Fibroblast of the aortic adventitia (primary cell): ENCODE measurements at regions not wholly inside any gene's neighbourhood (a gene's known extent, or its start where the extent isn't known, plus 50 kb on each side); places are given as distances from the start of the nearest gene placed in this dataset.
"Not testable (repeated sequence)": the region's sequence is repeated elsewhere in the genome, so short reads cannot be mapped to it uniquely, and the experiment has no call there.

Source experiments
- DNase-seq: peaks from one replicate; pipeline ENCODE4 v3.0.0-alpha.2; 2010; ENCODE audit warnings: low read depth
- H3K4me3 ChIP-seq: 2 replicates; pipeline ENCODE4 v1.5.1; 2011; ENCODE audit warnings: low read depth, mild to moderate bottlenecking, control low read depth, low read length, moderate library complexity

- DNase-seq, H3K4me3 ChIP-seq: not testable (repeated sequence)
Measured at GRCh38 chr9:40222617-40223200, 867.2 kb downstream of the SPATA31A1 start.

DNA sequence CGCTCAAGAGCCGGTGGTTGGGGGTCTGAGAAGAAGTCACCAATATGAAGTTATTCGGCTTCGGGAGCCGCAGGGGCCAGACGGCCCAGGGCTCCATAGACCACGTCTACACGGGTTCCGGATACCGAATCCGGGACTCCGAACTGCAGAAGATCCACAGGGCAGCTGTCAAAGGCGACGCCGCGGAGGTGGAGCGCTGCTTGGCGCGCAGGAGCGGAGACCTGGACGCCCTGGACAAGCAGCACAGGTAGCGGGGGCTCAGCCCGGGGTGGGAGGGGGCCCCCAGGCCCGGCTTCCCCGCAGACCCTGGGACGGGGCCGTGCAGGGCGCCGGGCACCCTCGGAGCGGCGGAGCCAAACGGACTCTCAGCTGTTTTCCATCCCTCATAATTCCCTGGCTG lies 867.9 kb downstream of the SPATA31A1 start:
- not testable (repeated sequence) for DNase-seq
- peak overlapping the region; percentile 28 for H3K4me3 ChIP-seq
